ENCODE measurements at regions not wholly inside any gene's neighbourhood (a gene's known extent, or its start where the extent isn't known, plus 50 kb on each side); places are given as distances from the start of the nearest gene placed in this dataset.

DNA sequence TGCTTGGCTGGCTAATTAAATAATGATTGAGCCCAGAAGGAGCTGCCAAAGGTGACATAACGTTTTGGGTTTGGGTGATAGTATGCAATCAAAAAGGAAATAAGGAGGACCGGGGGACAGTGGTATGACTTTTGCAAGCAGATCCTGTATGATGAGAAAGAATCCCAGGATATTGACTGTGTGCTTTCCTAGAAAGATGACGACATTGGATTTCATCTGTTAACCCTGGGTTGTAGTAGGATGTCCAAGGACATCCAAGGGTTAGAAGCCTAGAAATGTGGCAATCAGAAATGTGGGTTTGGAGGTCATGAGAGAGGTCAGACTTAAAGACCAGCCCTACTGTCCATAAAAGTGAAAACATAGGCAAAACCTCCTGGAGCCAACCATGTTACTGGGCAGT, 50.3 kb upstream of the HMHB1 start:
- in situ Hi-C loops (cut with HindIII; ENCODE audit: low sequenced_read_pairs): no loop called here
- no peak for DNase-seq (ENCODE audit: low read depth)
- TF ChIP-seq, protein P1, sequence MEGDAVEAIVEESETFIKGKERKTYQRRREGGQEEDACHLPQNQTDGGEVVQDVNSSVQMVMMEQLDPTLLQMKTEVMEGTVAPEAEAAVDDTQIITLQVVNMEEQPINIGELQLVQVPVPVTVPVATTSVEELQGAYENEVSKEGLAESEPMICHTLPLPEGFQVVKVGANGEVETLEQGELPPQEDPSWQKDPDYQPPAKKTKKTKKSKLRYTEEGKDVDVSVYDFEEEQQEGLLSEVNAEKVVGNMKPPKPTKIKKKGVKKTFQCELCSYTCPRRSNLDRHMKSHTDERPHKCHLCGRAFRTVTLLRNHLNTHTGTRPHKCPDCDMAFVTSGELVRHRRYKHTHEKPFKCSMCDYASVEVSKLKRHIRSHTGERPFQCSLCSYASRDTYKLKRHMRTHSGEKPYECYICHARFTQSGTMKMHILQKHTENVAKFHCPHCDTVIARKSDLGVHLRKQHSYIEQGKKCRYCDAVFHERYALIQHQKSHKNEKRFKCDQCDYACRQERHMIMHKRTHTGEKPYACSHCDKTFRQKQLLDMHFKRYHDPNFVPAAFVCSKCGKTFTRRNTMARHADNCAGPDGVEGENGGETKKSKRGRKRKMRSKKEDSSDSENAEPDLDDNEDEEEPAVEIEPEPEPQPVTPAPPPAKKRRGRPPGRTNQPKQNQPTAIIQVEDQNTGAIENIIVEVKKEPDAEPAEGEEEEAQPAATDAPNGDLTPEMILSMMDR (IDR thresholded peaks at IDR 0.05; ENCODE audit: low read depth, low read length, missing control alignments): no peak
- no peak overlapping the region for H3K4me3 ChIP-seq (ENCODE audit: low read depth, low read length)

DNA sequence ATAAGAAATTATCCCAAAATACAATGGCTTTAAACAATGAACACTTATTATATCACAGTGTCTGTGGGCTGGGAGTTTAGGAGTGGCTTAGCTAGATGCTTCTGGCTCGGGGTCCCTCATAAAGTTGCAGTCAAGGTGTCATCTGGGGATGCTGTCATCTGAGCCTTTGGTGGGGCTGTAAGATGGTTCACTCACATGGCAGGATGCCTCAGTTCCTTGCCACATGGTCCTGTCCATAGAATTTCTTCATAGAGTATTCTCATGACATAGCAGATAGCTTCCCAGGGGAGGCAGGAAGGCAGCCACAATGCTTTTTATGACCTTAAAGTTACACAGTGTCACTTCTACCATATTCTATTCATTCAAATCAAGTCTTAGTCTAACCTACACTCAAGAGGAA, 51.2 kb upstream of the HMHB1 start:
- H3K4me3 ChIP-seq (ENCODE audit: low read depth, low read length): no peak overlapping the region
- TF ChIP-seq, protein P1 (IDR thresholded peaks at IDR 0.05; ENCODE audit: low read depth, low read length, missing control alignments): no peak
- no peak for DNase-seq (ENCODE audit: low read depth)
- in situ Hi-C loops (cut with HindIII; ENCODE audit: low sequenced_read_pairs): no loop called here

DNA sequence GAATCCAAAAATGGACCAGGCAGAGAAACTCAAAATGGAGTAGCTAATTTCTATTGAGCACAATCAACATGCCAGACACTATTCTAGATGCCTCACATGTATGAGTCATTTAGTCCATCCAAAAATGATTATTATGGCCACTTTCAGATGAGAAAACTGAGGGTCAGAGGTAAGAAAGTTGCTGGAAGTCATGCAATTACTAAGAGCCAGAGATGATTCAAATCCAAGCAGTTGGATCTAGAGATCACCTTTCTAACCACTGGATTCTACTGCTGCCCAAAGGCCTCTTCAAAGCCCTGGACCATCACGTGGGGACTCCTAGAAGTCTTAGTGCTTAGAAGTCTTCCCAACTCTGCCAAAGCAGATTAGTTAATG, 51.8 kb upstream of the HMHB1 start:
- no peak for DNase-seq (ENCODE audit: low read depth)
- TF ChIP-seq, protein P1 (IDR thresholded peaks at IDR 0.05; ENCODE audit: low read depth, low read length, missing control alignments): no peak
- in situ Hi-C loops (cut with HindIII; ENCODE audit: low sequenced_read_pairs): no loop called here
- no peak overlapping the region for H3K4me3 ChIP-seq (ENCODE audit: low read depth, low read length)

DNA sequence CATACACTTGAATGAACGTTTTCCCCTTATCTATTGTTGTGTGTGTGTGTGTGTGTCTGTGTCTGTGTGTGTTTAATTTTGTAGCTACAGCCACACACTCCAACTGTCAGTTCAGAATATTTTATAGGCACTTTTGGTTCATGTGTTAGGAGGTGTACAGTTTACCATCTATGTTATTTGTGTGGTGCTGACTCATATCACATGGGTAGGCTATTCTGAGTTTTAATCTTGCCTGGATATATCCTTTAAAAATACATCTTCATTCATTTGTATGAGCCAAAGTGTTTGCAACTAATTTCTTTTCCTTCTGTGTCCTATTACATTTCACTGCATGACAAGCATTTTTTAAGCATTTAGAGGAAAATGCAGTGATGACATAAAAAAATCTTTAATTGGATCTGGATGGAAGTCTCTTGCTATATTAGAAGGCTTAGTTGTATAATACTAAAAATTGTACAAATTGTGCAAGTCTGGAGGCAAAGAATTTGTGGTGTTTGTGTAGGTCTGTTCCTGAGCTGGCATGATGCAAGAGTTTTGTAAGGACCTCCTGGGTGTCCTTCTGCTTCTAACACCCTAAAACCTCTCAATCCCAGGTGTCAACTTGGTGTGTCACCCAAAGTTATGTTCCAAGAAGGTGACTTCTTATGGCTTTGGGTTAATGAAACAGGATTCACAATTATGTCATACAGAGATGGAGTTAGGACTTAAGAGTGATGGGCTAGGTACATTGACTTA, 52.4 kb upstream of the HMHB1 start:
- no peak overlapping the region for H3K4me3 ChIP-seq (ENCODE audit: low read depth, low read length)
- in situ Hi-C loops (cut with HindIII; ENCODE audit: low sequenced_read_pairs): no loop called here
- DNase-seq (ENCODE audit: low read depth): no peak
- TF ChIP-seq, protein P1 (IDR thresholded peaks at IDR 0.05; ENCODE audit: low read depth, low read length, missing control alignments): no peak

DNA sequence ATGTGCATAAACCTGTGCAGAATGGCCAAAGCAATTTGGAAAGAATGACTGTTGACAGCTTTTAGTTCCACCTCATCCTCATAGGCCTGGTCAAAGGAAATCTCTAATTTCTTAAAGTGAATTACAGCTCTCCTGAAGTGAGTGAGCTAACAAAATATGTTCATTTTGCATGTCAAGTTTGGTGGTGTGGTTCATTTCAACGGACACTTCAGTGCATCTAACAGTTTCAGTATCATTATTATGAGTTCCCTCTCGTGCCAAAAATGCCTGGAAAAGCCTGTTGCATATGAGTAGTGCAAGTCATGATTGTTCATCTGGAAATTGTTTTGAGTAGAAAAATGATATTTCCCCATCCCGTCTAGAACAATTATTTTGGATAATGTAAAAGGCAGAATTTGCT, 53.2 kb upstream of the HMHB1 start:
- no peak for DNase-seq (ENCODE audit: low read depth)
- in situ Hi-C loops (cut with HindIII; ENCODE audit: low sequenced_read_pairs): no loop called here
- no peak overlapping the region for H3K4me3 ChIP-seq (ENCODE audit: low read depth, low read length)
- TF ChIP-seq, protein P1 (IDR thresholded peaks at IDR 0.05; ENCODE audit: low read depth, low read length, missing control alignments): no peak

DNA sequence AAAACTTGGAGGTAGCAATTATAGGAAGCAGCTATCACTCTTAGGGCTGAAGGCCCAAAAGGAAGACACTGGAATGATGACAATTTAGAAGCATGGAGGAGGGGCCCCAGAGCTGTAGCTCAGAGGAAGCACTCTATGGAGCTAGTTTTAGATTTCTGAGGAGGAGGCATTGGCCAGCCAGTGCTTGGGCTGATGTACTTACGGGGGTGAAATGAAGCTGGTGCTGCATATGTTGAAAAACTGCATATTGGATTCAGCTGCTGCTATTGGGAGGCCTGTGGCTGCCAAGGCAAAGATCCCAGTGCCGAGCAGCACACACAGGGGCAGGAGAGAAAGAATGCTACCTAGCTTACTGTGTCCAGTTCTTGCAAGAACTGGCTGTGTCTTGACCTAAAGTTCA, 53.9 kb upstream of the HMHB1 start:
- TF ChIP-seq, protein P1 (IDR thresholded peaks at IDR 0.05; ENCODE audit: low read depth, low read length, missing control alignments): no peak
- in situ Hi-C loops (cut with HindIII; ENCODE audit: low sequenced_read_pairs): no loop called here
- no peak overlapping the region for H3K4me3 ChIP-seq (ENCODE audit: low read depth, low read length)
- no peak for DNase-seq (ENCODE audit: low read depth)
